Brain microvascular endothelial cell (primary cell): ENCODE measurements at regions not wholly inside any gene's neighbourhood (a gene's known extent, or its start where the extent isn't known, plus 50 kb on each side); places are given as distances from the start of the nearest gene placed in this dataset.

Source experiments
- DNase-seq: peaks from one replicate; pipeline ENCODE4 v3.0.0-alpha.2; 2020
- H3K27ac ChIP-seq: fragments of 250-450 bp; sonication (Bioruptor Pico); 2 replicates; pipeline ENCODE4 v1.5.1; 2020; ENCODE audit warnings: mild to moderate bottlenecking, moderate library complexity
- H3K27me3 ChIP-seq: fragments of 250-450 bp; sonication (Bioruptor Pico); replicated peaks from 2 replicates; pipeline ENCODE4 v1.5.1; 2020; ENCODE audit warnings: mild to moderate bottlenecking
- H3K36me3 ChIP-seq: fragments of 250-450 bp; sonication (Bioruptor Pico); replicated peaks from 2 replicates; pipeline ENCODE4 v1.5.1; 2020; ENCODE audit warnings: mild to moderate bottlenecking
- H3K4me3 ChIP-seq: 2 replicates; pipeline ENCODE4 v1.5.1; 2011; ENCODE audit warnings: low read depth, mild to moderate bottlenecking, control low read depth, low read length, moderate library complexity
- CTCF ChIP-seq: IDR thresholded peaks from 2 replicates; pipeline ENCODE4 v1.5.1; 2011; ENCODE audit warnings: low read depth, mild to moderate bottlenecking, moderate library complexity, low read length, control low read depth, inconsistent platforms; ENCODE audit errors: missing control alignments
- in situ Hi-C: cut with HindIII; loops from 2 replicates; pipeline ENCODE4 v1.10.0; 2017; ENCODE audit warnings: low sequenced_read_pairs, low pct_ligation_motif_present

DNA sequence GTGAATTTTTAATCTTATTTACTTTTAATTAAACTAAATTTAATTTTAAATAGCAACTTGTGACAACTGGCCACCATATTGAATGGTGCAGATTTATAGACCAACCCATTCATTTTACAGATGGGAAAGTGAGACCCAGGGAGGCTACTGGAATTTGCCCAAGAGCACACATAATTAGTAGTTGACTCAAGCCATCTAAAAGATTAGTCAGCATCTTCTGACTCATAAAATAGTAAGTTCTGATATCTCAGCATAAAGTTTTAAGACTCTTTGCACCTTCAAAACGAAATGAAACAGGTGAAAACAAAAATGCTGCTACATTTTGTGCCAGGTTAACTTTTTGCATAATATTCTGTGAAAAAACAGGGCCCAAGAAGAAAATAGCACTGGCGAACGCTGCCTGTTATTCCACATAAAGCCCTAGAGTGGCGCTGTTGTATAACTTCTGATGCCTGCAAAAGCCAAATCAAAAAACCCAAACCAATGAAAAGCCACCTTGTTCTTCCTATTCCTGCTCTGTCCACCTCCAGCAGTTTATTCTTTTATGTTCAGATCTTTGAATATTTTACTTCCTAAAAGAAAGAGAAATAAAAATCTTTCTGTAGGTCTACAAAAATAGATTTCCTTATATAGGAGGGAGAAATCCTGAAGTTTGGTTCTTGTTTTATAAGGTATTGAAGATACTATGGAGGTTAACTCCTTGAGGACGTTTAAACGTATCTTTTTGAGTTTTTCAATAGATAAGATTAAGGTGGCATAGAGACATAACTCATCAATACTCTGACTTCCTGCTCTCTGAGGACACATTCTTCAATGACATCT lies 62.8 kb downstream of the OTOL1 start:
- DNase-seq, result peak; percentile 56
- in situ Hi-C loops, result no loop called here
- no peaks in the 10 kb centered on the region for H3K27me3 ChIP-seq

DNA sequence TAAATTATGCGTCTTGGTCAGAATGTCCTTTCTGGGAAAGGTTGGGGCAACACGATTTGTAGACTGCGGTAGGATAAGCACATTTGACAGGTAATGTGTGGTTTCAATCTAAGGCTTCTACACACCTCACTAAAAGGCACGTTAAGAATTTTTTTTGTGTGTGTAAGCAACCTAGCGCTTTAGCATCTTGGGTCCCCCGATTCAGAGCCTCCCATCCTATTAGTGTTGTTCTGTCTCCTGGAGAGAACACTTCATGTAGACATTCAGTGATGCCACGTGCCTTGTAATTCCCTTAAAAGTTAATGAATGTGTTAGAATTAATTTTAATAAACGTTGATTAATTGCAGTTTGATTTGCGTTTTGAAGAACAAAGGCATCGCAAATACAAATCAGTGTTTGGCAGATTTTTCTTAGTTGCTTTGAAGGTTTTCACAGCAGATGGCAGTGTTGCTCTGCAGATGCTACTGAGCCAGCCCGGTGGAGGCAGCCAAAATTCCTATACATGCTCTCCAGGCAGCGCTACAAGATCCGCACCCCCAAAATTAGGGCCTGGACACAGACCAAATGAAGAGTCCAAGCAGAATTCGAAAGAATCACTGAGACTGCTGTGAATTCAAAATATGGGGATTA lies 63.5 kb downstream of the OTOL1 start:
- DNase-seq, result peak; percentile 52
- H3K4me3 ChIP-seq, result no peak overlapping the region
- in situ Hi-C loops, result no loop called here
- no peak overlapping the region for H3K27ac ChIP-seq
- no peaks in the 10 kb centered on the region for H3K36me3 ChIP-seq
- no peaks in the 10 kb centered on the region for H3K27me3 ChIP-seq
- TF ChIP-seq CTCF, result peak; percentile 78

More for the DNA sequence above, 62.8 kb downstream of the OTOL1 start:
- Histone ChIP-seq H3K36me3 (no peaks in the 10 kb centered on the region), H3K27ac (no peak overlapping the region), H3K4me3 (no peak overlapping the region)
- TF ChIP-seq CTCF, result peak; percentile 90

DNA sequence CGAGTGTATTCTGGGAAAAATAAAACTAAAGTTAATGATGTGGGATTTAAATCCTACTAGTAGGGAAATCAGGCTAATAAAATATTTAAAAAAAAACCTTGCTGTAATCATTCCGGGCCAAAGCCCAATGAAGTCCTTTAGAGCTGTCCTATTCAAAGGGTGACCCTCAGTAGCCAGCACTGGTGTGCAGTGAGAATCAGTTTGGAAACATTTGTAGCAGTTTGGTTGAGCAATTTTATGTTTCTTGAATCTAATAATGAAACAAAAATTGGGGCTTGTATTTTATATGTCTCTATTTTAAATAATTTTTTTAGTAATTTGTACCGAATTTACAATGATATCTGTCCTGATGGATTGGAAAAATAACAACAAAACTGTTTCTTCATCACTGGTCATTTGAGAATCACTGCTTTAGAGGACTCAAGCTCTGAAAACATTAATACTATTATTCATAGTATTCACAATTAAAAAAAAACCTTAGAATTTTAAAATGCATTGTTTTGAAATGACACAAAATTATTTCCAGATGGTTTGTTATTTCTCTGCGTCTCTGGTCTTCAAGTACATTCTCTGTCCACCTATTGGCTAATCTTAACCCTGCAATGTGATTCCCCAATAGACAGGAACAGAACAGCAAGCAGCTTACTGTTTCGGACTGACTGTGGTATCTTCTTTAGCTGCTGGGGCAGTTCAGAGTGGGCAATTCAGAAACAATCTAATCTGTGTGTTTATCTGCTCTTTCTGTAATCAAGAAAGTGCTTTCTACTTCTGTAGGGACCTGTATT lies 71.2 kb downstream of the OTOL1 start:
- no peak overlapping the region for H3K27ac ChIP-seq
- no peaks in the 10 kb centered on the region for H3K27me3 ChIP-seq
- no peak for TF ChIP-seq CTCF
- DNase-seq, result no peak
- H3K4me3 ChIP-seq, result no peak overlapping the region
- in situ Hi-C loops, result no loop called here
- no peaks in the 10 kb centered on the region for H3K36me3 ChIP-seq

DNA sequence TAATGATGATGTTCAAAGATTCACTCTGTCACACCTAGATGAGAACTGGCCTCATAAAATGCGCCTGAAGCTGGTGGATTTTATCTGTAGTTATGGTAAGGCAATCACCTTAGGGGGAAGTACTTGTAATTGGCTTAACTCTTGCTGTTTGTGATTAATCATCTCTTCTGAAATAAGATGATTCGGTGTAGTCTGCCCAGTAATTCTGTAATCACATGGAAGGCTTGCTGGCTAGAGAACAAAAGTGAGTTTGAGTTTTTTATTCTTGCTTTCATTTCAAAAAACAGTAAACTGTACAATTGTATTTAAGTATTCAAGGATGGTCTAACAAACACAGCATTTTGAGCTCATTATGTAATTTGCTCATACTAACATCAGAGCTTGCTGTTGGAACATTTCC lies 72.1 kb downstream of the OTOL1 start:
- in situ Hi-C loops, result no loop called here

DNA sequence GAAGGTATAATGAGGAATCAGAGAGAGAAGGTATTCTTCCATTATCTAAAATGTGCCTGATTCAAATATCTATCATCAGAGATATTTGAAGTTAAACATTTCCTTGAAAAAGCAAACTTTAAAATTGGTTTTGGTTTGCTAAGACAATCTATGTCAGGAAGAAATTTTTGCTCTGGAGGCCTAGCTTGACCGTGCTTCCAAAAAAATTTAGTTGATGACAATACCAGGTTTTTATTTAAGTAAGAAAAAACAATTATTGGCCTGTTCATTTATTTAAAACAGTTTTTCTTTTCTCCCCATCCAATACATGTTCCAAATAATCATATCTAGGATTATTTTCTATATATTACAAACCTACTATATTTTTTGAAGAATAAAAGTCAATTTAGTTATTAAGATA lies 75.3 kb downstream of the OTOL1 start:
- no peaks in the 10 kb centered on the region for H3K36me3 ChIP-seq

More for the DNA sequence above, 72.1 kb downstream of the OTOL1 start:
- Histone ChIP-seq H3K36me3 (no peaks in the 10 kb centered on the region), H3K27ac (no peak overlapping the region), H3K27me3 (no peaks in the 10 kb centered on the region), H3K4me3 (no peak overlapping the region)
- no peak for TF ChIP-seq CTCF
- no peak for DNase-seq

More for the DNA sequence above, 75.3 kb downstream of the OTOL1 start:
- in situ Hi-C loops, result no loop called here
- no peak overlapping the region for H3K27ac ChIP-seq
- no peak for TF ChIP-seq CTCF
- DNase-seq, result no peak
- H3K4me3 ChIP-seq, result no peak overlapping the region
- no peaks in the 10 kb centered on the region for H3K27me3 ChIP-seq
